D721Med (cell line): ENCODE measurements at regions not wholly inside any gene's neighbourhood (a gene's known extent, or its start where the extent isn't known, plus 50 kb on each side); places are given as distances from the start of the nearest gene placed in this dataset.

ENCODE experiments used
- DNase-seq: peaks from one replicate; pipeline ENCODE4 v3.0.0; 2011; ENCODE audit warnings: low spot score; ENCODE audit not compliant: insufficient read length
- FAIRE-seq: peaks from 2 replicates; lab custom pipeline; 2011; peaks lifted over from hg19 to GRCh38; lab: Jason Lieb, UNC
- CTCF ChIP-seq: IDR thresholded peaks from 2 replicates; pipeline ENCODE4 v1.5.1; 2012; ENCODE audit warnings: mild to moderate bottlenecking, control low read depth; ENCODE audit not compliant: insufficient read depth; ENCODE audit errors: missing control alignments

GRCh38 chr18:8948471-8949149, 153.9 kb upstream of the NDUFV2 start:
- TF ChIP-seq CTCF: no peak
- FAIRE-seq (no peak), DNase-seq (no peak)

- FAIRE-seq: no peak
- no peak for DNase-seq
- TF ChIP-seq CTCF: no peak
Measured at GRCh38 chr18:8949206-8949605, 153.3 kb upstream of the NDUFV2 start.

GRCh38 chr18:8951491-8951890, 151.0 kb upstream of the NDUFV2 start:
- DNase-seq: no peak
- TF ChIP-seq CTCF: no peak
- no peak for FAIRE-seq

- FAIRE-seq (no peak), DNase-seq (no peak)
- TF ChIP-seq CTCF: no peak
Measured at GRCh38 chr18:8952174-8952573, 150.3 kb upstream of the NDUFV2 start.

- FAIRE-seq (no peak), DNase-seq (no peak)
- no peak for TF ChIP-seq CTCF
Measured at GRCh38 chr18:8952769-8953760, 149.4 kb upstream of the NDUFV2 start.

GRCh38 chr18:8957731-8958130, 144.8 kb upstream of the NDUFV2 start:
- FAIRE-seq (no peak), DNase-seq (no peak)
- no peak for TF ChIP-seq CTCF
